SK-N-SH treated with all-trans-retinoic acid at 6 μM for 48 hours (cell line): ENCODE measurements at regions not wholly inside any gene's neighbourhood (a gene's known extent, or its start where the extent isn't known, plus 50 kb on each side); places are given as distances from the start of the nearest gene placed in this dataset.

ENCODE experiments used
- ATAC-seq: fragments of 200-7000 bp; cut with Tn5 transposase; 3 replicates; pipeline ENCODE4 v1.9.1; 2020; ENCODE audit warnings: mild to moderate bottlenecking, moderate library complexity
- ARNTL ChIP-seq: fragments of 450-650 bp; formaldehyde crosslinking; IDR thresholded peaks from 2 replicates; pipeline ENCODE4 v1.5.0; 2020; ENCODE audit warnings: low read depth, mild to moderate bottlenecking, moderate library complexity, borderline replicate concordance
- BACH2 ChIP-seq: fragments of 250-450 bp; sonication (Bioruptor Pico); IDR thresholded peaks from 2 replicates; pipeline ENCODE4 v1.9.0; 2021; ENCODE audit warnings: mild to moderate bottlenecking, borderline replicate concordance
- CREB5 ChIP-seq: fragments of 250-450 bp; sonication (Bioruptor Pico); IDR thresholded peaks from 2 replicates; pipeline ENCODE4 v1.5.1; 2020; ENCODE audit warnings: low read depth, mild to moderate bottlenecking, moderate library complexity
- CSDC2 ChIP-seq: fragments of 250-450 bp; sonication (Bioruptor Pico); IDR thresholded peaks from 2 replicates; pipeline ENCODE4 v1.5.0; 2020; ENCODE audit warnings: mild to moderate bottlenecking, moderate library complexity
- CSRNP3 ChIP-seq: fragments of 250-450 bp; sonication (Bioruptor Pico); IDR thresholded peaks from 2 replicates; pipeline ENCODE4 v1.5.1; 2021; ENCODE audit warnings: mild to moderate bottlenecking, moderate library complexity
- ESRRG ChIP-seq: fragments of 250-450 bp; sonication (Bioruptor Pico); IDR thresholded peaks from 2 replicates; pipeline ENCODE4 v1.6.1; 2021; ENCODE audit warnings: mild to moderate bottlenecking
- GLIS3 ChIP-seq: fragments of 250-450 bp; sonication (Bioruptor Pico); IDR thresholded peaks from 2 replicates; pipeline ENCODE4 v1.5.0; 2020; ENCODE audit warnings: mild to moderate bottlenecking, moderate library complexity
- ISL1 ChIP-seq: fragments of 250-450 bp; sonication (Bioruptor Pico); IDR thresholded peaks from 2 replicates; pipeline ENCODE4 v2.1.2; 2022; ENCODE audit warnings: mild to moderate bottlenecking, moderate library complexity
- OSR1 ChIP-seq: fragments of 250-450 bp; sonication (Bioruptor Pico); IDR thresholded peaks from 2 replicates; pipeline ENCODE4 v1.8.0; 2022; ENCODE audit warnings: moderate library complexity, mild to moderate bottlenecking, inconsistent platforms
- PATZ1 ChIP-seq: fragments of 250-450 bp; sonication (Bioruptor Pico); IDR thresholded peaks from 2 replicates; pipeline ENCODE4 v1.8.0; 2020; ENCODE audit warnings: mild to moderate bottlenecking, moderate library complexity, borderline replicate concordance
- POU6F1 ChIP-seq: fragments of 250-450 bp; sonication (Bioruptor Pico); IDR thresholded peaks from 2 replicates; pipeline ENCODE4 v1.8.0; 2021; ENCODE audit warnings: low read depth, mild to moderate bottlenecking, moderate library complexity, borderline replicate concordance
- PPARA ChIP-seq: fragments of 250-450 bp; sonication (Bioruptor Pico); IDR thresholded peaks from 2 replicates; pipeline ENCODE4 v1.5.0; 2020; ENCODE audit warnings: mild to moderate bottlenecking, borderline replicate concordance
- RARB ChIP-seq: fragments of 250-450 bp; sonication (Bioruptor Pico); IDR thresholded peaks from 2 replicates; pipeline ENCODE4 v1.8.0; 2021; ENCODE audit warnings: mild to moderate bottlenecking, moderate library complexity
- SNAI2 ChIP-seq: fragments of 250-450 bp; sonication (Bioruptor Pico); IDR thresholded peaks from 2 replicates; pipeline ENCODE4 v1.5.0; 2020; ENCODE audit warnings: mild to moderate bottlenecking, moderate library complexity
- TCF4 ChIP-seq: fragments of 250-450 bp; sonication (Bioruptor Pico); IDR thresholded peaks from 2 replicates; pipeline ENCODE4 v1.8.0; 2021; ENCODE audit warnings: mild to moderate bottlenecking, moderate library complexity, borderline replicate concordance
- TOX ChIP-seq: fragments of 250-450 bp; sonication (Bioruptor Pico); IDR thresholded peaks from 2 replicates; pipeline ENCODE4 v1.8.0; 2021; ENCODE audit warnings: mild to moderate bottlenecking, moderate library complexity, borderline replicate concordance
- TSHZ2 ChIP-seq: fragments of 250-450 bp; sonication (Bioruptor Pico); IDR thresholded peaks from 2 replicates; pipeline ENCODE4 v1.5.0; 2020; ENCODE audit warnings: mild to moderate bottlenecking, moderate library complexity
- ZC3H10 ChIP-seq: fragments of 250-450 bp; sonication (Bioruptor Pico); IDR thresholded peaks from 2 replicates; pipeline ENCODE4 v1.5.1; 2021; ENCODE audit warnings: mild to moderate bottlenecking, moderate library complexity
- ZFP3 ChIP-seq: fragments of 250-450 bp; sonication (Bioruptor Pico); IDR thresholded peaks from 2 replicates; pipeline ENCODE4 v1.5.0; 2020; ENCODE audit warnings: mild to moderate bottlenecking, moderate library complexity
- ZFP30 ChIP-seq: fragments of 450-650 bp; formaldehyde crosslinking; IDR thresholded peaks from 2 replicates; pipeline ENCODE4 v1.5.0; 2022; ENCODE audit warnings: mild to moderate bottlenecking, moderate library complexity
- ZNF565 ChIP-seq: fragments of 450-650 bp; formaldehyde crosslinking; conservative IDR thresholded peaks from 2 replicates; pipeline ENCODE4 v1.5.0; 2020; ENCODE audit warnings: low read depth, mild to moderate bottlenecking, moderate library complexity
- ZNF70 ChIP-seq: fragments of 450-650 bp; formaldehyde crosslinking; IDR thresholded peaks from 2 replicates; pipeline ENCODE4 v1.5.0; 2020; ENCODE audit warnings: mild to moderate bottlenecking, moderate library complexity
- ZNF8 ChIP-seq: fragments of 450-650 bp; formaldehyde crosslinking; IDR thresholded peaks from 2 replicates; pipeline ENCODE4 v1.5.0; 2020; ENCODE audit warnings: mild to moderate bottlenecking, moderate library complexity

GRCh38 chr15:31558840-31559239 lies 232.2 kb downstream of the KLF13 start:
- ATAC-seq = no peak
- TF ChIP-seq CREB5 (CRISPR knock-in tag) (no peak), ZFP3 (CRISPR knock-in tag) (no peak), BACH2 (CRISPR knock-in tag) (no peak), ZNF70 (no peak), GLIS3 (no peak), ESRRG (CRISPR knock-in tag) (no peak), ISL1 (CRISPR knock-in tag) (no peak), POU6F1 (CRISPR knock-in tag) (no peak), SNAI2 (no peak), ZFP30 (no peak), TCF4 (CRISPR knock-in tag) (no peak), ZNF8 (CRISPR knock-in tag) (no peak), ARNTL (no peak), TSHZ2 (CRISPR knock-in tag) (no peak), RARB (CRISPR knock-in tag) (no peak), CSDC2 (CRISPR knock-in tag) (no peak)
- TF ChIP-seq, all 23 proteins: peak for 0

DNA sequence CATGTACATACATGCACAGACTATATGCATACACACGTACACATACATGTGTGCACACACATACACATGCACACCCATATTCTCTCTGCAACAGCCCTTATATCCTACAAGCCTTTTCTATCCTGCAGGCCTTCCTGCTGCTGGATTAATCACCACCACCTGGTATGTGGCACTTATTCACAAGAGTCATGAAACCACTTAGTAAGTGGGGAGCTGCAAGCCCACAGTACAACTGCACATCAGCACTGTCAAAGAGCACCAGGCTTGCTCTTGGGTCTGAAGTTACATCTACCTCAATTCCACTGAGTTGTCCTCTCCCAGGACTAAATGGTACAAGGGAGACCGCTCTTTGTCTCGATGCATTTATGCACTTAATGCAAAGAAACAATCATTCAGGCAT lies 233.2 kb downstream of the KLF13 start:
- ATAC-seq = no peak
- TF ChIP-seq GLIS3 (no peak), TOX (CRISPR knock-in tag) (no peak), CSRNP3 (CRISPR knock-in tag) (no peak), ZNF70 (no peak), SNAI2 (no peak)

DNA sequence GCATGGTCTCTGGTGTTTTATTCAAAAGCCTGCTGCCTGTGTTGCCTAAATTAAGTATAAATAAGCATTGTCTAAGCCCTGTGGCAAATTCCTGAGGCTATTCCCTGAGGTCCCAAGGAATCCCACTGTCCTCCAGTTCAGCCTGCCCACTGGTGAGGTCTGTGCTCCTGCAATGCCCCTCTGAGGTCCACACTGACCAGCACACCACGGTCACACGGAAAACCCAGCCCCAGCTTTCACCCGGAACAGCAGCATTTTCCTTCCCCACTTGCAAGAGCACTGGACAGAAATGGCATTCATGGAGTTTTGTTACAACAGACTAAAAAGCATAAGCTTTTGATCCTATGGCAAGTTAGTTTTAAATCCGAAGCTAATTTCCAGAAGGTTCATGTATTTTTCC lies 234.0 kb downstream of the KLF13 start:
- ATAC-seq = no peak
- TF ChIP-seq PPARA (CRISPR knock-in tag) = no peak
- TF ChIP-seq CREB5 (CRISPR knock-in tag) = no peak
- no peak for TF ChIP-seq TCF4 (CRISPR knock-in tag)
- no peak for TF ChIP-seq CSDC2 (CRISPR knock-in tag)
- TF ChIP-seq RARB (CRISPR knock-in tag) = no peak
- TF ChIP-seq ESRRG (CRISPR knock-in tag) = no peak
- no peak for TF ChIP-seq SNAI2
- TF ChIP-seq POU6F1 (CRISPR knock-in tag) = no peak
- no peak for TF ChIP-seq ZNF70
- TF ChIP-seq GLIS3 = no peak
- TF ChIP-seq ZNF565 (CRISPR knock-in tag) = no peak
- no peak for TF ChIP-seq ZFP3 (CRISPR knock-in tag)
- TF ChIP-seq TSHZ2 (CRISPR knock-in tag) = no peak
- no peak for TF ChIP-seq ZC3H10 (CRISPR knock-in tag)
- TF ChIP-seq ISL1 (CRISPR knock-in tag) = no peak
- TF ChIP-seq ZNF8 (CRISPR knock-in tag) = no peak
- no peak for TF ChIP-seq ZFP30
- TF ChIP-seq PATZ1 (CRISPR knock-in tag) = no peak
- TF ChIP-seq OSR1 = no peak
